OCI-LY3 (cell line): ENCODE measurements at regions not wholly inside any gene's neighbourhood (a gene's known extent, or its start where the extent isn't known, plus 50 kb on each side); places are given as distances from the start of the nearest gene placed in this dataset.

Source experiments
- EZH2phosphoT487 ChIP-seq: fragments of 200-600 bp; shearing (Covaris generic); IDR thresholded peaks from 2 replicates; pipeline ENCODE4 v1.6.1; 2018; ENCODE audit warnings: antibody characterized with exemption, mixed run types, low read depth
- TF ChIP-seq, protein P1 (sequence below): fragments of 200-600, 300-600 bp; sonication (generic); IDR thresholded peaks from 2 replicates; pipeline ENCODE4 v1.5.1; 2014; ENCODE audit warnings: antibody characterized with exemption, low read length, low read depth

DNA sequence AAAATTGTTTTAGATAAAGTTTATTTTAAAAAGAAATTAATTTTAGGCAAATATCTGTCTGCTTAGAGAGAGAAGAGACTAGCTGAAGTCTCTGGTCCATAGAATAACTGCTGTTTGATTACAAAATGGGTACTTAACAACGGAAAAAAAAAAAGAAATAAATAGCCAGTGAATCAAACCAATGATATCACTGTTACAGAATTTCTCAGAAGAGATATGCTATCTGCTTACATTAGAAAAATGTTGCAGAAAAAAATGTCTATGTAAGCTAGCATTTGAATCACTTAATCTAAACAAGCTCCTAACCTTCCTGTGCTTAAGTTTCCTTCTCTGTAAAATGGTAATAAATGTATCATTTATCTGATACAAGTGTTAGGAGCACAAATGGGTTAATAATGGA is 189.9 kb downstream of the IL15 start:
- TF ChIP-seq, protein P1, sequence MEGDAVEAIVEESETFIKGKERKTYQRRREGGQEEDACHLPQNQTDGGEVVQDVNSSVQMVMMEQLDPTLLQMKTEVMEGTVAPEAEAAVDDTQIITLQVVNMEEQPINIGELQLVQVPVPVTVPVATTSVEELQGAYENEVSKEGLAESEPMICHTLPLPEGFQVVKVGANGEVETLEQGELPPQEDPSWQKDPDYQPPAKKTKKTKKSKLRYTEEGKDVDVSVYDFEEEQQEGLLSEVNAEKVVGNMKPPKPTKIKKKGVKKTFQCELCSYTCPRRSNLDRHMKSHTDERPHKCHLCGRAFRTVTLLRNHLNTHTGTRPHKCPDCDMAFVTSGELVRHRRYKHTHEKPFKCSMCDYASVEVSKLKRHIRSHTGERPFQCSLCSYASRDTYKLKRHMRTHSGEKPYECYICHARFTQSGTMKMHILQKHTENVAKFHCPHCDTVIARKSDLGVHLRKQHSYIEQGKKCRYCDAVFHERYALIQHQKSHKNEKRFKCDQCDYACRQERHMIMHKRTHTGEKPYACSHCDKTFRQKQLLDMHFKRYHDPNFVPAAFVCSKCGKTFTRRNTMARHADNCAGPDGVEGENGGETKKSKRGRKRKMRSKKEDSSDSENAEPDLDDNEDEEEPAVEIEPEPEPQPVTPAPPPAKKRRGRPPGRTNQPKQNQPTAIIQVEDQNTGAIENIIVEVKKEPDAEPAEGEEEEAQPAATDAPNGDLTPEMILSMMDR, result no peak
- TF ChIP-seq EZH2phosphoT487, result no peak
